SU-DHL-6 (cell line): ENCODE measurements at regions not wholly inside any gene's neighbourhood (a gene's known extent, or its start where the extent isn't known, plus 50 kb on each side); places are given as distances from the start of the nearest gene placed in this dataset.

Source experiments
- H2AFZ ChIP-seq: fragments of 200-600 bp; sonication (generic); 2 replicates; pipeline ENCODE4 v1.6.1; 2014; ENCODE audit warnings: low read depth, mild to moderate bottlenecking, moderate library complexity, mixed read lengths, antibody characterized with exemption, low read length; ENCODE audit not compliant: severe bottlenecking
- H3F3A ChIP-seq: fragments of 200-600 bp; shearing (Covaris generic); 2 replicates; pipeline ENCODE4 v1.6.0; 2016; ENCODE audit warnings: antibody characterized with exemption, mild to moderate bottlenecking; ENCODE audit not compliant: insufficient read depth
- H3K27ac ChIP-seq: fragments of 200-600 bp; sonication (generic); 2 replicates; pipeline ENCODE4 v1.5.1; 2016; ENCODE audit warnings: low read depth, mild to moderate bottlenecking, low read length, moderate library complexity, mixed read lengths
- H3K27me3 ChIP-seq: fragments of 200-600 bp; sonication (generic), shearing (Covaris generic); 2 replicates; pipeline ENCODE4 v1.6.0; 2014; ENCODE audit warnings: mild to moderate bottlenecking, low read length
- H3K36me3 ChIP-seq: fragments of 200-600 bp; sonication (generic); 2 replicates; pipeline ENCODE4 v1.6.1; 2014; ENCODE audit warnings: mild to moderate bottlenecking, low read length, mixed read lengths
- H3K4me2 ChIP-seq: fragments of 300-600, 200-600 bp; shearing (Covaris generic), sonication (generic); 2 replicates; pipeline ENCODE4 v1.6.0; 2014; ENCODE audit warnings: low read length, low read depth, mild to moderate bottlenecking; ENCODE audit not compliant: poor library complexity, severe bottlenecking
- H3K4me3 ChIP-seq: fragments of 200-600 bp; sonication (generic); 2 replicates; pipeline ENCODE4 v1.5.1; 2014; ENCODE audit warnings: antibody characterized with exemption, low read length, mild to moderate bottlenecking, mixed read lengths; ENCODE audit not compliant: insufficient read depth, poor library complexity, severe bottlenecking
- H3K79me2 ChIP-seq: fragments of 200-600 bp; sonication (generic); 2 replicates; pipeline ENCODE4 v1.6.1; 2014; ENCODE audit warnings: mild to moderate bottlenecking, low read length, moderate library complexity; ENCODE audit not compliant: insufficient read depth
- H3K9ac ChIP-seq: fragments of 200-600 bp; sonication (generic); 2 replicates; pipeline ENCODE4 v1.7.0; 2014; ENCODE audit warnings: mild to moderate bottlenecking, low read length
- H3K9me2 ChIP-seq: fragments of 200-600 bp; sonication (generic); replicated peaks from 2 replicates; pipeline ENCODE4 v1.6.1; 2014; ENCODE audit warnings: low read length; ENCODE audit not compliant: insufficient read depth
- H3K9me3 ChIP-seq: fragments of 200-600 bp; sonication (generic); 2 replicates; pipeline ENCODE4 v1.6.1; 2014; ENCODE audit warnings: low read length, mixed read lengths; ENCODE audit not compliant: insufficient read depth
- H4K20me1 ChIP-seq: fragments of 200-600 bp; sonication (generic); 2 replicates; pipeline ENCODE4 v1.6.1; 2014; ENCODE audit warnings: low read depth, mild to moderate bottlenecking, antibody characterized with exemption, low read length, moderate library complexity, mixed read lengths
- EZH2phosphoT487 ChIP-seq: fragments of 200-600 bp; sonication (generic), shearing (Covaris generic); conservative IDR thresholded peaks from 2 replicates; pipeline ENCODE4 v1.6.1; 2018; ENCODE audit warnings: mild to moderate bottlenecking, antibody characterized with exemption, low read length, moderate library complexity, mixed read lengths
- TF ChIP-seq, protein P1 (sequence below): fragments of 200-600 bp; sonication (generic); IDR thresholded peaks from one replicate; pipeline ENCODE4 v1.5.1; 2017; ENCODE audit warnings: antibody characterized with exemption, mild to moderate bottlenecking, low read length, moderate library complexity; ENCODE audit not compliant: insufficient read depth, poor library complexity, severe bottlenecking

DNA sequence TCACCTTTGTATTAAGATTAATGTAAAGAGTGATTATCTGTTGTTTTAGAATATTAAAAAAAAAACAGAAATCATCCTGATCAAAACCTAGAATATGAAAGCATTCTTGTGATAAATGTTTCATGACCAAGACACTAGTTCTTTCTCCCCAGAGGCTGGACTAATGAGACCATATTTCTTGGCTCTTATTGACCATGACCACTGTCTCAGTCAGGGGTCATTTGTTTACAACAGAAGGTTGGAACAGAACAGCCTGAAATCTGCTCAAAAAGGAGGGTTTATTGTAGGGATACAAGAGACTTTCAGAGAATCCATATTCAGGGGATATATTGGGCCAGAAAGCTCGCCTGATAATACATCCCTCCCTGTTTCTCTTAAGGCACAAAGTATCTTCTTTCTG, 87.7 kb downstream of the TMEM30B start:
- no peaks in the 10 kb centered on the region for H3K9me2 ChIP-seq
- H3K9ac ChIP-seq = no peak overlapping the region
- no peak overlapping the region for H3K27ac ChIP-seq
- no peak overlapping the region for H3K4me3 ChIP-seq
- TF ChIP-seq EZH2phosphoT487 = no peak
- no peaks in the 10 kb centered on the region for H3K27me3 ChIP-seq
- no peaks in the 10 kb centered on the region for H3F3A ChIP-seq
- H2AFZ ChIP-seq = no peak overlapping the region
- H3K36me3 ChIP-seq = no peaks in the 10 kb centered on the region
- H3K9me3 ChIP-seq = no peaks in the 10 kb centered on the region
- H4K20me1 ChIP-seq = no peaks in the 10 kb centered on the region
- no peaks in the 10 kb centered on the region for H3K79me2 ChIP-seq
- H3K4me2 ChIP-seq = no peak overlapping the region

GRCh38 chr14:61192989-61193388, 88.1 kb downstream of the TMEM30B start:
- H3K79me2 ChIP-seq = no peaks in the 10 kb centered on the region
- no peak overlapping the region for H3K4me2 ChIP-seq
- no peaks in the 10 kb centered on the region for H3K9me3 ChIP-seq
- H3K9ac ChIP-seq = no peak overlapping the region
- H3K27me3 ChIP-seq = no peaks in the 10 kb centered on the region
- TF ChIP-seq, protein P1, sequence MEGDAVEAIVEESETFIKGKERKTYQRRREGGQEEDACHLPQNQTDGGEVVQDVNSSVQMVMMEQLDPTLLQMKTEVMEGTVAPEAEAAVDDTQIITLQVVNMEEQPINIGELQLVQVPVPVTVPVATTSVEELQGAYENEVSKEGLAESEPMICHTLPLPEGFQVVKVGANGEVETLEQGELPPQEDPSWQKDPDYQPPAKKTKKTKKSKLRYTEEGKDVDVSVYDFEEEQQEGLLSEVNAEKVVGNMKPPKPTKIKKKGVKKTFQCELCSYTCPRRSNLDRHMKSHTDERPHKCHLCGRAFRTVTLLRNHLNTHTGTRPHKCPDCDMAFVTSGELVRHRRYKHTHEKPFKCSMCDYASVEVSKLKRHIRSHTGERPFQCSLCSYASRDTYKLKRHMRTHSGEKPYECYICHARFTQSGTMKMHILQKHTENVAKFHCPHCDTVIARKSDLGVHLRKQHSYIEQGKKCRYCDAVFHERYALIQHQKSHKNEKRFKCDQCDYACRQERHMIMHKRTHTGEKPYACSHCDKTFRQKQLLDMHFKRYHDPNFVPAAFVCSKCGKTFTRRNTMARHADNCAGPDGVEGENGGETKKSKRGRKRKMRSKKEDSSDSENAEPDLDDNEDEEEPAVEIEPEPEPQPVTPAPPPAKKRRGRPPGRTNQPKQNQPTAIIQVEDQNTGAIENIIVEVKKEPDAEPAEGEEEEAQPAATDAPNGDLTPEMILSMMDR = no peak
- no peak for TF ChIP-seq EZH2phosphoT487
- H3F3A ChIP-seq = no peaks in the 10 kb centered on the region
- no peak overlapping the region for H3K27ac ChIP-seq
- no peak overlapping the region for H2AFZ ChIP-seq
- H3K36me3 ChIP-seq = no peaks in the 10 kb centered on the region
- no peaks in the 10 kb centered on the region for H3K9me2 ChIP-seq
- no peak overlapping the region for H3K4me3 ChIP-seq
- no peaks in the 10 kb centered on the region for H4K20me1 ChIP-seq

DNA sequence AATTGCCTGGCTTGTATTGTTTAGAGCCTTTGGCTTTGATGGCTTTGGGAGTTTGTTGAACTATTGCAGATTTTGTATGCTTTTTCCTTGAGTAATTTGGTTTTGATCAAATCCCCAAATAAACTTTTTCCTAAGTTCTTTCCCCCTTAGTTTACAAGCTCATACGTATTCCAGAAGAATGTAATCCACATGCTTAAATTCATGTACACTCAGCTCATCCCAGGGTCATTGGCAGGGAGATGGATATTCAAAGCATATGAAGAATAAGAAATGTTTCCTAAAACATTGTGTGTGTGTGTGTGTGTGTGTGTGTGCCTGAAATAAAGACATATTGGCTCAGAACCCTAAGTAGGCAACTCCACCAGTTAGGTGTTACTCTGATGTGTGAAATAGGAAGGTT, 89.4 kb downstream of the TMEM30B start:
- H3K9me2 ChIP-seq = no peaks in the 10 kb centered on the region
- H3K9me3 ChIP-seq = no peaks in the 10 kb centered on the region
- H4K20me1 ChIP-seq = no peaks in the 10 kb centered on the region
- H3K27me3 ChIP-seq = no peaks in the 10 kb centered on the region
- no peak for TF ChIP-seq EZH2phosphoT487
- TF ChIP-seq, protein P1 = no peak
- no peak overlapping the region for H3K4me3 ChIP-seq
- H2AFZ ChIP-seq = no peak overlapping the region
- no peaks in the 10 kb centered on the region for H3K36me3 ChIP-seq
- H3F3A ChIP-seq = no peaks in the 10 kb centered on the region
- no peaks in the 10 kb centered on the region for H3K79me2 ChIP-seq
- H3K4me2 ChIP-seq = no peak overlapping the region
- H3K9ac ChIP-seq = no peak overlapping the region
- no peak overlapping the region for H3K27ac ChIP-seq

- H3K9ac ChIP-seq = no peak overlapping the region
- no peak overlapping the region for H3K4me2 ChIP-seq
- no peak overlapping the region for H2AFZ ChIP-seq
- no peaks in the 10 kb centered on the region for H3K9me2 ChIP-seq
- H3K27me3 ChIP-seq = no peaks in the 10 kb centered on the region
- no peaks in the 10 kb centered on the region for H3K79me2 ChIP-seq
- no peak overlapping the region for H3K4me3 ChIP-seq
- no peak overlapping the region for H3K27ac ChIP-seq
- no peaks in the 10 kb centered on the region for H3K9me3 ChIP-seq
- TF ChIP-seq, protein P1 = no peak
- no peak for TF ChIP-seq EZH2phosphoT487
- no peaks in the 10 kb centered on the region for H3K36me3 ChIP-seq
- no peaks in the 10 kb centered on the region for H4K20me1 ChIP-seq
- no peaks in the 10 kb centered on the region for H3F3A ChIP-seq
These were observed 90.8 kb downstream of the TMEM30B start for GRCh38 chr14:61190341-61190740.
